ENCODE measurements at regions not wholly inside any gene's neighbourhood (a gene's known extent, or its start where the extent isn't known, plus 50 kb on each side); places are given as distances from the start of the nearest gene placed in this dataset.

GRCh38 chr11:45382133-45382878 is 96.2 kb upstream of the SYT13 start:
- TF ChIP-seq, protein P1, sequence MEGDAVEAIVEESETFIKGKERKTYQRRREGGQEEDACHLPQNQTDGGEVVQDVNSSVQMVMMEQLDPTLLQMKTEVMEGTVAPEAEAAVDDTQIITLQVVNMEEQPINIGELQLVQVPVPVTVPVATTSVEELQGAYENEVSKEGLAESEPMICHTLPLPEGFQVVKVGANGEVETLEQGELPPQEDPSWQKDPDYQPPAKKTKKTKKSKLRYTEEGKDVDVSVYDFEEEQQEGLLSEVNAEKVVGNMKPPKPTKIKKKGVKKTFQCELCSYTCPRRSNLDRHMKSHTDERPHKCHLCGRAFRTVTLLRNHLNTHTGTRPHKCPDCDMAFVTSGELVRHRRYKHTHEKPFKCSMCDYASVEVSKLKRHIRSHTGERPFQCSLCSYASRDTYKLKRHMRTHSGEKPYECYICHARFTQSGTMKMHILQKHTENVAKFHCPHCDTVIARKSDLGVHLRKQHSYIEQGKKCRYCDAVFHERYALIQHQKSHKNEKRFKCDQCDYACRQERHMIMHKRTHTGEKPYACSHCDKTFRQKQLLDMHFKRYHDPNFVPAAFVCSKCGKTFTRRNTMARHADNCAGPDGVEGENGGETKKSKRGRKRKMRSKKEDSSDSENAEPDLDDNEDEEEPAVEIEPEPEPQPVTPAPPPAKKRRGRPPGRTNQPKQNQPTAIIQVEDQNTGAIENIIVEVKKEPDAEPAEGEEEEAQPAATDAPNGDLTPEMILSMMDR (IDR thresholded peaks at IDR 0.05 in 4 of 5, conservative IDR thresholded peaks at IDR 0.05 in 1 of 5) = no peak
- no peak for TF ChIP-seq POLR2A (IDR thresholded peaks at IDR 0.05)
